VCaP (cell line): ENCODE measurements at regions not wholly inside any gene's neighbourhood (a gene's known extent, or its start where the extent isn't known, plus 50 kb on each side); places are given as distances from the start of the nearest gene placed in this dataset.

Source experiments
- H3K27ac ChIP-seq: fragments of 450-650 bp; 2 replicates; pipeline ENCODE4 v1.5.1; 2017
- CTCF ChIP-seq: fragments of 450-650 bp; conservative IDR thresholded peaks from 2 replicates; pipeline ENCODE4 v1.5.1; 2017; ENCODE audit warnings: mild to moderate bottlenecking, moderate library complexity

GRCh38 chr10:59104186-59104585, 72.3 kb upstream of the PHYHIPL start:
- TF ChIP-seq CTCF = no peak
- H3K27ac ChIP-seq = no peak overlapping the region

GRCh38 chr10:59106441-59106840, 70.0 kb upstream of the PHYHIPL start:
- TF ChIP-seq CTCF = no peak
- H3K27ac ChIP-seq = no peak overlapping the region

- no peak for TF ChIP-seq CTCF
- H3K27ac ChIP-seq = no peak overlapping the region
Observed at GRCh38 chr10:59107147-59107546, 69.3 kb upstream of the PHYHIPL start.

- peak overlapping the region; percentile 50; the same call in 1 of the 2 replicates for H3K27ac ChIP-seq
- TF ChIP-seq CTCF = no peak
Observed at GRCh38 chr10:59108296-59108870, 68.1 kb upstream of the PHYHIPL start.

- no peak for TF ChIP-seq CTCF
- H3K27ac ChIP-seq = peak overlapping the region; percentile 50; the same call in 1 of the 2 replicates
Observed at GRCh38 chr10:59108886-59109288, 67.6 kb upstream of the PHYHIPL start.

- TF ChIP-seq CTCF = no peak
Observed at GRCh38 chr10:59109826-59110225, 66.6 kb upstream of the PHYHIPL start.

GRCh38 chr10:59124187-59124586, 52.3 kb upstream of the PHYHIPL start:
- no peak overlapping the region for H3K27ac ChIP-seq
- TF ChIP-seq CTCF = no peak

More at GRCh38 chr10:59109826-59110225, 66.6 kb upstream of the PHYHIPL start:
- H3K27ac ChIP-seq = peak overlapping the region; percentile 50; the same call in 1 of the 2 replicates
